H1 (cell line): ENCODE measurements at regions not wholly inside any gene's neighbourhood (a gene's known extent, or its start where the extent isn't known, plus 50 kb on each side); places are given as distances from the start of the nearest gene placed in this dataset.

Source experiments
- CHD2 ChIP-seq: IDR thresholded peaks from 2 replicates; pipeline ENCODE4 v1.6.1; 2012; ENCODE audit warnings: low read length, improper control_type of control experiment
- GTF2F1 ChIP-seq: IDR thresholded peaks from 2 replicates; pipeline ENCODE4 v1.6.1; 2012; ENCODE audit warnings: low read depth, low read length, improper control_type of control experiment, borderline replicate concordance
- JUND ChIP-seq: IDR thresholded peaks from 2 replicates; pipeline ENCODE4 v1.6.1; 2011; ENCODE audit warnings: mild to moderate bottlenecking, improper control_type of control experiment, low read length

DNA sequence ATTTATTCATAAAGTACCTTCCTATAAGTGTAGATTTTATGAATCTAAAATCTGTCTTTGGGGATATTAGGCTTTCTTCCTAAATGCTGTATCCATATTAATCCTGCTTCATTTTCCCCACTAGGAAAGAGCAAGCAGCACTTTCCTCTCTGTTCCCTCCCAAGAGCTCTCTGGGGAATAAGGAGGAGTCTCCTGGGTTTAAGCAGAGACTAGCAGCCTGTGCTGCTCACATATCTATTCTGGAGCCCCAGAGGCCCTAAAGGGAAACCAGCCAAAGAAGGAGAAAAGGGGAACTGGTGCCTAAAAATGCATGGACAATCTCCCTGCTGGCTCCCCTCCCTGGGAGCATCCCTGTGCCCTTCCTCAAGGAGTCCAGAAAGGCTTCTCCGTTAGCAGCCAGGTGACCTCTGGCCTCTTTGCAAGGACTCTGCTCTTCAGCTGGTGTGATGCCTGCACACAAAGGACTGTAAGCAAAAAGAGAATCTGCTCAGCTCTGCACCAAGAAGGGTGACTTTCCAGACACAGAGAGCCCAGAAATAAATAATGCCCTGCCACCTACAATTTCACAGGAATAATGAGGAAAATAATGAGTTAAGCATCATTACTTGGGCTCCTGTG lies 270.6 kb downstream of the SS18 start:
- TF ChIP-seq JUND (no peak), CHD2 (no peak), GTF2F1 (no peak)
